Retinal pigment epithelial cell (primary cell): ENCODE measurements at regions not wholly inside any gene's neighbourhood (a gene's known extent, or its start where the extent isn't known, plus 50 kb on each side); places are given as distances from the start of the nearest gene placed in this dataset.

ENCODE experiments used
- DNase-seq: peaks from one replicate; pipeline ENCODE4 v3.0.0-alpha.2; 2010; ENCODE audit warnings: low read depth
- H3K4me3 ChIP-seq: 2 replicates; pipeline ENCODE4 v1.5.1; 2011; ENCODE audit warnings: mild to moderate bottlenecking, low read length, control low read depth, moderate library complexity
- TF ChIP-seq, protein P1 (sequence below): conservative IDR thresholded peaks from 2 replicates; pipeline ENCODE4 v1.5.1; 2011; ENCODE audit warnings: low read depth, low read length, control low read depth, inconsistent platforms

DNA sequence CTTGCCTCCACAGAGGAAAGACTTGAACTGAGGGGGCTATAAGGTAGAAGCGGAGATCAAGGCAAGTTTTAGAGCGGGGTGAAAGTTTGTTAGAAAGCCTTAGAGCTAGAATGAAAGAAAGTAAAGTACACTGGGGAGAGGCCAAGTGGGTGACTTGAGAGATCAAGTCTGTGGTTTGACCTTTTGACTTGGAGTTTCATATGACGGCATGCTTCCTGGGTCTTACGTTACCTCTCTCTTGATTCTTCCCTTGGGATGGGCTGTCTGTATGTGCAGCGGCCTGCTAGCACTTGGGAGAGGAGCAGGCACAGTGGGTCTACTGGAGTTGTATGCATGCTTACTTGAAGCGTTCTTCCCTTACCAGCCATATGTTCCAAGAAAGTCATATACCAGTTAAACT, 1768.5 kb downstream of the PCDH9 start:
- peak; percentile 51 for DNase-seq
- TF ChIP-seq, protein P1, sequence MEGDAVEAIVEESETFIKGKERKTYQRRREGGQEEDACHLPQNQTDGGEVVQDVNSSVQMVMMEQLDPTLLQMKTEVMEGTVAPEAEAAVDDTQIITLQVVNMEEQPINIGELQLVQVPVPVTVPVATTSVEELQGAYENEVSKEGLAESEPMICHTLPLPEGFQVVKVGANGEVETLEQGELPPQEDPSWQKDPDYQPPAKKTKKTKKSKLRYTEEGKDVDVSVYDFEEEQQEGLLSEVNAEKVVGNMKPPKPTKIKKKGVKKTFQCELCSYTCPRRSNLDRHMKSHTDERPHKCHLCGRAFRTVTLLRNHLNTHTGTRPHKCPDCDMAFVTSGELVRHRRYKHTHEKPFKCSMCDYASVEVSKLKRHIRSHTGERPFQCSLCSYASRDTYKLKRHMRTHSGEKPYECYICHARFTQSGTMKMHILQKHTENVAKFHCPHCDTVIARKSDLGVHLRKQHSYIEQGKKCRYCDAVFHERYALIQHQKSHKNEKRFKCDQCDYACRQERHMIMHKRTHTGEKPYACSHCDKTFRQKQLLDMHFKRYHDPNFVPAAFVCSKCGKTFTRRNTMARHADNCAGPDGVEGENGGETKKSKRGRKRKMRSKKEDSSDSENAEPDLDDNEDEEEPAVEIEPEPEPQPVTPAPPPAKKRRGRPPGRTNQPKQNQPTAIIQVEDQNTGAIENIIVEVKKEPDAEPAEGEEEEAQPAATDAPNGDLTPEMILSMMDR = no peak
- H3K4me3 ChIP-seq = no peak overlapping the region

DNA sequence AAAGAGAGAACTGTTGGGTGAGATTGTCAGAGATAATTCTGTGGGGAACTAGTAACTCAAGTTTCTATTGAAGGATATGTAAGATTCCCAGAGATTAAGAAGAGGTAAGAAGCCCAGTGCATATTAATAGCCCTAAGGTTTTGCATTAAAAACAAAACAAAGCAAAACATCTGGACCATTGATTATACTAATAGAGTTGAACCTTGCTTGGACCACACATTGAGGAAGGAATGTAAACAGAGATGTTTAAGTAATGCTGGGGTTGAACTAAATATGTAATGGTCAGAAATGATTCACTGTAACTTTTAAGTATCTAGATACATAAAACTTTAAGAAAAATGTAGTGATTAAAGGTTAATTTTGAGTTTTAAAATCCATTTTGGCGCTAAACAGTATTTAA, 1770.0 kb downstream of the PCDH9 start:
- H3K4me3 ChIP-seq = no peak overlapping the region
- TF ChIP-seq, protein P1 = no peak
- no peak for DNase-seq

DNA sequence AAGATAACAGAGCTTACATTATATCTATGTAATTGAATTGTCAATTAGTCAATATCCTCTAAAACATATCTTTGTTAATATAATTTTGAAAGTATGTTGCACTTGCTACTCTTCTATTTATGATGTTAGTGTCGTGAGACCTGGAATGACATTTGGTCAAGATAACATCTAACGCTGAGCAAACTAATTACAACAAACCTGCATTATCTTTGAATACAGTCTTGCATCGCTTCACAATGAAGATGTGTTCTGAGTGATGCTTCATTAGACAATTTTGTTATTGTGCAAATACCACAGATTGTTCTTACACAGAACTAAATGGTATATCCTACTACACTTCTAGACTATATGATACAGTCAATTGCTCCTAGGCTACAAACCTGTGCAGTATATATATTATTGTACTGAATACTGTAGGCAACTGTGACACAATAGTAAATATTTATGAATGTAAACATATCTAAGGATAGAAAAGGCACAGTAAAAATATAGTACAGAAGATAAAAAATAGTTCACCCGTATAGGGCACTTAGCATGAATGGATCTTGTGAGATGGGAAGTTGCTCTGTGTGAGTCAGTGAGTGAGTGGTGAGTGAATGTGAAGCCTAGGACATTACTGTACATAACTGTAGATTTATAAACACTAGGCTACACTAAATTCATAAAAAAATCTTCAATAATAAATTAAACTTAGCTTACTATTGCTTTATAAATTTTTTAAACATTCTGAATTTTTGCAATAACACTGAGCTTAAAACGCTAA, 1773.8 kb downstream of the PCDH9 start:
- TF ChIP-seq, protein P1 = no peak
- no peak for DNase-seq
- no peak overlapping the region for H3K4me3 ChIP-seq

DNA sequence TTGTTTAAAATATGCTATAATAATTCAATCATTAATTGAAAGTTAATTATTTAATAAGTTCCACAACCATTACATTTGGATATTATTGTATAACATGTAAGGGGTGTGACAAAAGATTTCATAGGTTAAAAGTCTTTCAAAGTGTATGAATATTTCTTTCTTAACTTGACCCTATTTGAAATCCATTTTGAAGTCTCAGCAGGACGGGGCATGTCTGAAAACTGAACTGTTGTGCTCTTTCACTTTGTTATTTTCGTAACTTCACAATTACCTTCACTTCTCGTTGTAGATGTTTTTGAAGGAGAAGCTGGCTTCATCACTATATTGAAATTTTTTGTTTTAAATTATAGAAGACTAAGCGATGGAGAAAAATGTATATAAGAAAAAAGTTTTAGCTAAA, 1775.7 kb downstream of the PCDH9 start:
- no peak overlapping the region for H3K4me3 ChIP-seq

DNA sequence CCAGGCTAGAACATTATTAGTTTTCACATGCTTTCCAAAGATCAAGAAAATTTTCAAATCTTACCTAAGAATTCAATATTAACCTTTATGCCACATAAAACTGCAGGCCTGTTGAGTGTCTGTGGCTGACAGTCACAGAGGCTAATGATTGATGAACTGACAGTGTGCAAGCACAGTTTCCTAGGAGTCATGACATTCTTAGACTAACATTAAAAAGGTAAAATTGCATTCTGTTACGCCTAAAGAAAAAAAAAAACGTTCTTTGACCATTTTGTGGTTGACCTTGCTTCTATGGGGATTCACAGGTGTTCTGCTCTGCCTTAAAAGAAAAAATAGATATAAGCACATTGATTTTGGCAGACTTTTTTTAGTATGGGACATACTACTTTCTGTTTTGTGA, 1776.2 kb downstream of the PCDH9 start:
- no peak for DNase-seq
- TF ChIP-seq, protein P1 = no peak
- no peak overlapping the region for H3K4me3 ChIP-seq

More for the DNA sequence above, 1775.7 kb downstream of the PCDH9 start:
- TF ChIP-seq, protein P1 = no peak
- DNase-seq = no peak

DNA sequence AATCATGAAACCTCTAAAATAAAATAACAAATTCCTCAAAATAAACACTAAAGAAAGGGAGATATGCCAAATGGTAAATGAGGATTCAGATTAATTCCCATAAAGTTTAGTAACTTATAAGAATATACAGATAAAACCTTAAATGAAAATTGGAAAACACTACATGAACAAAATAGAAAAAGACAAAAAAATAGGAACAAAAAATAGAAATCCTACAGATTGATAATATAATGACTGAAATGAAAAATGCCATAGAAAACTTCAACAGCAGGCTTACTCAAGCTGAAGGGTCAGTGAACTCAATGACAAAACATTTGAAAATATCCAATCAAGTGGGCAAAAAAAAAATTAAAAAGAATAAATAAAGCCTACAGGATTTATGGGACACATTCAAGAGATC, 1784.8 kb downstream of the PCDH9 start:
- no peak for DNase-seq
- TF ChIP-seq, protein P1 = no peak
- H3K4me3 ChIP-seq = no peak overlapping the region

DNA sequence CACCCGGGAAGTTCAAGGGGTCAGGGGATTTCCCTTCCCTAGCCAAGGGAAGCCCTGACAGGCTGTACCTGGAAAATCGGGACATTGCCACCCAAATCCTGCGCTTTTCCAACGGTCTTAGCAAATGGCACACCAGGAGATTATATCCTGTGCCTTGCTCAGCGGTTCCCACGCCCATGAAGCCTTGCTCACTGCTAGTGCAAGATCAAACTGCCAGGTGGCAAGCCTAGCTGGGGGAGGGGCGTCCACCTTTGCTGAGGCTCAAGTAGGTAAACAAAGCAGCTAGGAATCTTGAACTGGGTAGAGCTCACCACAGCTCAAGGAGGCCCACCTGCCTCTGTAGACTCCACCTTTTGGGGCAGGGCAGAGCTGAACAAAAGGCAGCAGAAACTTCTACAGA, 1794.5 kb downstream of the PCDH9 start:
- H3K4me3 ChIP-seq = no peak overlapping the region
- no peak for DNase-seq
- TF ChIP-seq, protein P1 = no peak
